22Rv1 (cell line): ENCODE measurements at regions not wholly inside any gene's neighbourhood (a gene's known extent, or its start where the extent isn't known, plus 50 kb on each side); places are given as distances from the start of the nearest gene placed in this dataset.

Experiments
- H3K27ac ChIP-seq: fragments of 450-650 bp; 2 replicates; pipeline ENCODE4 v1.5.1; 2017
- CTCF ChIP-seq: fragments of 450-650 bp; IDR thresholded peaks from 2 replicates; pipeline ENCODE4 v1.5.1; 2017; ENCODE audit warnings: mild to moderate bottlenecking
- ZFX ChIP-seq: fragments of 450-650 bp; IDR thresholded peaks from 2 replicates; pipeline ENCODE4 v1.6.1; 2017; ENCODE audit warnings: antibody characterized with exemption, borderline replicate concordance

DNA sequence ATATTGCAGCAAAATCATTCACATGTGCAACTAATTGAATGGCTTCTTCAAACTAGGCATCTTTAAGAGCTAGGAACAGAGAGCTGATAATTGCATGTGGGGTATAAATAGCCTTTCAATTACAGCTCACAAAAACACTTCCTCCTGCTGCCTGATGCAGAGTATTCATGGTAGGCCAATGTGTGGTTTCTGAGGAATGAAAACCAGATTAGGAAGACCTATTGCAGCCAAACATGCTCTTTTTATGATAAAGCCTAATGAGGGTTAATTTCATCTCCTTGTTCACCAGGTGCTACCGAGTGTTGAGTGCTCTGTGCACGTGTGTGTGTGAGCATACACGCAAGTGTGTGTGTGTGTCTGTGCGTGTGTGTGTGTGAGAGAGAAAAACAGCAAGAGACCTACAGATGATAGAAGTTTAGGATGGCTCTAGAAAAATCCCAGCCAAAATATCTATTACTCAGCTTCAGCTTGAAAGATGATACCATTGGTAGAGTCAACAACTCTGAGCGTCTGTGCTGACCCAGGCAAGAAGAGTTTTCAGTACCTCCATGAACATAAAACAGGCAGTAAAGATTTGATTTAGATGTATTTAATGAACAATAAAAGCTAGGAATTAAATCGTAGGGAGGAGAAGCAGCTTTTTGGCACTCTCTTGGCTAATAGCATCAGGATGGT lies 448.5 kb upstream of the ANKRD30A start:
- H3K27ac ChIP-seq: no peak overlapping the region
- TF ChIP-seq ZFX: no peak
- TF ChIP-seq CTCF: no peak

DNA sequence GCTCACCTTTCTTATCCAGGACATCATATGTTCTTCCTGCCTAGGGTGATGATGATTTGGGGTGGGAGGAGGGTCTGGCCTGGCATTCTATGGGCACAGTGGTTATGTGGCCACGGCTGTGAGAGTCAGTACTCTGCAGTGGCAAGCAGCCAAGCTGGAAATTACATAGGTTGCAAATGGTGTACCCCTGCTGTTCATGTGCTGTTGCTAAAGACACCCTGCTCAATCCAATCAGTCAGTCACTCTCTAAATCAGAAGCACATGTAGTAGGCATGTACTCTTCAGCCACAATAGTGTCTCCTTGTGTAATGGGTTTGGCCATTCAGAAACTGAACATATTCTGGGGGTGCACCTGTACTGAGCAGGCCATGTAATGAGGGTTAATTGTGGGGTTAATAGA lies 449.1 kb upstream of the ANKRD30A start:
- TF ChIP-seq CTCF: no peak
- TF ChIP-seq ZFX: no peak
- no peak overlapping the region for H3K27ac ChIP-seq

DNA sequence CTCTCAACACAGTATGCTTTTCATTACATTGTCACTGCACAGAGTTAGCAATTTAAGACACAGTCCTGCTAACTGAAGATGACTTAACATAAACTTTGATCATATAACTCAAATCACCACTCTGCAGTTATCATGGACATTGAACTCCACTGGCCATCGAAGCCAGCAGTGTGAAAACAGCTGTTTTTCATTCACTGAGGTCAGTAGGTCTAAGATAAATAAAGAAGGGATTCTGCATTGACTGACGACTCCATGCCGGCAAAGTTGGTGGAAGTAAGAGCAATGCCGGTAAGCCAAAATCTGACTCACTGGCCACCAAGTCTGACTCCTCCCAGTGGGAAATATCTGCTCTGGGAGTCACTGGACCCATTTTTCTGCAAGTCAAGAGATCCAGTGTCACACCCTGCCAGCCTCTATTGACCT lies 449.9 kb upstream of the ANKRD30A start:
- TF ChIP-seq ZFX: no peak
- TF ChIP-seq CTCF: no peak
- no peak overlapping the region for H3K27ac ChIP-seq

DNA sequence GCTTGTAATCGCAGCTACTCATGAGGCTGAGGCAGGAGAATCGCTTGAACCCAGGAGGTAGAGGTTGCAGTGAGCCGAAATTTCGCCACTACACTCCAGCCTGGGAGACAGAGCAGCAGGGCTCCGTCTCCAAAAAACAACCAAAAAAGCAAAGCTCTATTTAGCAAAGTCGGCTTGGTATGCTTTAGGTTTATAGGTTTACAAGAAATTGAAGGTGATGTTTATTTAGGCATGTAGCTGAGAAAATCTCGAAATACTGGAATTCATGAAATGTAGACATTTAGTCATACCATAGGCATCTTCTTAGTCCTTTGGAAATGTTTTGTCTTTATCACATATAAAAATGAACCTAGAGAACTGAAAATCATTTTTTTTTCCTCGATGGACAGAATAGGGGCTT lies 453.8 kb upstream of the ANKRD30A start:
- TF ChIP-seq ZFX (no peak), CTCF (no peak)
- no peak overlapping the region for H3K27ac ChIP-seq

DNA sequence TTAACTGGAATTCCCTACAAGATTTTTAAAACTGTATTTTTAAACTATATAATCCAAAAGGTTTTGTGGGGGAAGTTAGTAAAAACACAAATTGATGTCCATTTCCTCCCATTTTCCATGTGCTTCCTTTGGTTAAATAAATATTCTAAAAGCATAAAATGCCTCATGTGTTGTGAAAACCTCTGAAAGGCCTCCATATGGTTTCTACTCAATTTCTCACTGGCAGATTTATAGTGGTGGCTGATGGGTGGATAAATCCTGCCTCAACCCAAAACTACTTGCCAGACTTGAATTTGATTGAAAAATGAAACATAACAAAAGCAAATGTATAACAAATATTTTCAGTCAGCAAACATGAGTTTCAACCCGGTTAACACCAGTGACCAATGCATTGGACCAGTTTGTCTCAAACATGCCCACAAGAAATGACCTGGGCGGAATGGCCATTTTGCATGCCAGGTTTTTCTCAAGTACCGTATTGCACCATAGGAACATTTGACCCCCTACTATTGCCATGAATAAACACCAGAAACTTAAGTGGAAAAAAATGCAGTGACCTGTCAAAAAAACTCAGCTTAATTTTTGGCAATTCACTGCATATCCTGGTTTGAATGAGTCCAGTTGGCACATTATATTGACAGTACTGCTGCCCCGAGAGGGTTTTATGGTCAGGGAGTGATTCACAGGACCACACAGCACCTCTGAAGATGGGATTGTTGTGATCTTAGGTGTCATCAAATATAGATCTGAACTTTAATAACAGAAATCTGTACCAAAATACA lies 454.6 kb upstream of the ANKRD30A start:
- TF ChIP-seq ZFX (no peak), CTCF (no peak)
- no peak overlapping the region for H3K27ac ChIP-seq

DNA sequence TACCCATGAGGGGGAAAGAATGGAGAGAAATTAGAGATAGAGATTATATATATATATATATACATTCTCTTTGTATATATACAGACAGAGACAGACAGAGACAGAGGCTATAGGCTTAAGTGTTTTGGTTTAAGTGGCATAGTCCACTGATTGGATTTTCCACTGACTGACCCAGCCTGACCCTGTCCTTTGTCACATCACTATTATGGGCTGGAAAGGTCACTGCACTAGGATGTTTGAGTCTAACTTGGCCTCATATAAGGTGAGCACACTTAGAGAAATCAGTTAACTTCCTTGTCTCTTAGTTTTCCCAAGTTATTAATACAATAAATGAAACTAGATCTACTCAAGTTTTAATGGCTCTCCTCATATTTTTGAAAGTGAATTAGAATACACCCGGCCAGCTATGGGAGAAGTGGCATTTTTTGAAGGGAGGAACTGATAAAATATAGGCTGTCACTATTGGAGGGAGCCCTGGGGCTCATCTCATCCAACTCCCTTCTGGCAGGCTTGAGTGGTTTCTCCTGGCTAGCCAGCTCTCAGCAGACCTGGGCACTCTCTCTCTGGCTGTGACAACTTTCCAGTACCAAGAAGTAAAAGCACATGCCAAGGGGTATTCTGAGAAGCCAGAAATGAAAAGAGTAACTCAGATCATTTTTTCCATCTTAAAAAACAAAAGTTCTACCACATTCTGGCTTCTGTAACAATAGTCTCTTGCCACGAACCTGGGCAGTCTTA lies 455.6 kb upstream of the ANKRD30A start:
- TF ChIP-seq CTCF (no peak), ZFX (no peak)
- H3K27ac ChIP-seq: no peak overlapping the region

- no peak for TF ChIP-seq CTCF
- TF ChIP-seq ZFX: no peak
Measured at GRCh38 chr10:36666451-36666850, 458.9 kb upstream of the ANKRD30A start.

More at GRCh38 chr10:36666451-36666850, 458.9 kb upstream of the ANKRD30A start:
- H3K27ac ChIP-seq: no peak overlapping the region
